ENCODE measurements at regions not wholly inside any gene's neighbourhood (a gene's known extent, or its start where the extent isn't known, plus 50 kb on each side); places are given as distances from the start of the nearest gene placed in this dataset.
A peak's percentile ranks its signal among the peaks of the same experiment; 100 is the strongest.

DNA sequence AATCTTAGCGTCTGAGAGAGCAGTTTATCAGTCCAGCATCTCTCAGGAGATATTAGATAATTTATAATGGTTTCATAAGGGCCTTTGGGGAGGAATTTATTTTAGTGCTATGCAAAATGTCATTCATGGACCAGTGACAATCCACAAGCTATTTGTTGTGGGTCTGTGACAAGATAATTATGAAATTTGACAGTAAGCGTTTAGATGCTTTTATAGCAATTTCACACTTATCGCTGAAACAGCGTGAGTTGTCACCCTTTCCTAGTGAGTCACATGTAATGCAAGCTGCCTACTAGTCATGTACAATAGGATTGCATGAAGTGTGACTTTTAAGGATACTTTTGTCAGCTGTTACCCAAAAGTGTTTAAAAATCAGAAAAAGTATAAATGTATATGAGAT is 315.6 kb upstream of the THBS1 start:
- Histone ChIP-seq H3K4me2 (ENCODE audit: low read length) (no peak overlapping the region), H3K4me3 (ENCODE audit: low read length) (no peak overlapping the region), H3K27me3 (ENCODE audit: control insufficient read depth, insufficient read depth, low read length) (no peaks in the 10 kb centered on the region)

DNA sequence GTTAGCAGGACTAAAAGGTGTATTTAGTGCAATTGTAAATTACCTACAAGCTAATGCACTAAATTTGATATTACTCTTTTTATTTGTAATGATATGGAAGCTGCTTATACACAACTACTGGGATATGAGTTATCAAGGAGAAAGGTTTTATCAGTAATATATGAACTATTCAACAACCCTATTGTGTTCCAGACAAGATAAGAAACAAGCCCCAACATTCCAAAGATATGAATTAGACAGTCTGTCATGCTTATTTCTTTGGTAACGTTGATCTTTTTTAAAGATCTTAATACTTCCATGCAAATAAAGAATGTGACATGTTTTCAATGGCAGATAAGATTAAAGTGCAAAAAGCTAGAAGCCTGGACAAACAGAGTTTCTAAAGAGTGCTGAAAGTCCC is 314.0 kb upstream of the THBS1 start:
- Histone ChIP-seq H3K9me3 (replicated peaks; ENCODE audit: low read length) (no peaks in the 10 kb centered on the region), H3K4me1 (ENCODE audit: control insufficient read depth, insufficient read depth, low read length) (peaks cover 54% of the 10 kb centered on the region), H3K9ac (ENCODE audit: low read depth, low read length) (no peak overlapping the region), H3K4me2 (ENCODE audit: low read length) (no peak overlapping the region), H3K36me3 (ENCODE audit: insufficient read depth, low read length) (no peaks in the 10 kb centered on the region), H3K4me3 (ENCODE audit: low read length) (no peak overlapping the region), H3K27me3 (ENCODE audit: control insufficient read depth, insufficient read depth, low read length) (no peaks in the 10 kb centered on the region)

More for the DNA sequence above, 315.6 kb upstream of the THBS1 start:
- Histone ChIP-seq H3K9me3 (replicated peaks; ENCODE audit: low read length) (no peaks in the 10 kb centered on the region), H3K9ac (ENCODE audit: low read depth, low read length) (peak overlapping the region; percentile 47), H3K36me3 (ENCODE audit: insufficient read depth, low read length) (no peaks in the 10 kb centered on the region), H3K4me1 (ENCODE audit: control insufficient read depth, insufficient read depth, low read length) (peaks cover 50% of the 10 kb centered on the region)

DNA sequence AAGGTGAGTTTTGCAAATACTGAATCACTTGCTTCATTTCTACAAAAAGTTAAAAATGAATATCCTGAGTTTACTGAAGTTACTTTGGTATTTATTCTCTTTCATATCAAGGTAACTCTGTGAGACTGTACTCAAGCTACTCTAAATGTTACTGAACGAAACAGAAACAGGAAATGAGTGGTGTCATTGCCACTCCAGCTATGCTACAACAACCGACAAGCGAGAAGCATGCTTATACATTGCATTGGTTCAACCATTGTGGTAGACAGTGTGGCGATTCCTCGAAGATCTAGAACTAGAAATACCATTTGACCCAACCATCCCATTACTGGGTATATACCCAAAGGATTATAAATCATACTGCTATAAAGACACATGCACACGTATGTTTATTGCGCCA is 313.2 kb upstream of the THBS1 start:
- Histone ChIP-seq H3K4me3 (ENCODE audit: low read length) (no peak overlapping the region), H3K4me2 (ENCODE audit: low read length) (no peak overlapping the region), H3K9me3 (replicated peaks; ENCODE audit: low read length) (no peaks in the 10 kb centered on the region), H3K27me3 (ENCODE audit: control insufficient read depth, insufficient read depth, low read length) (no peaks in the 10 kb centered on the region), H3K4me1 (ENCODE audit: control insufficient read depth, insufficient read depth, low read length) (peaks cover 55% of the 10 kb centered on the region), H3K36me3 (ENCODE audit: insufficient read depth, low read length) (no peaks in the 10 kb centered on the region), H3K9ac (ENCODE audit: low read depth, low read length) (no peak overlapping the region)

DNA sequence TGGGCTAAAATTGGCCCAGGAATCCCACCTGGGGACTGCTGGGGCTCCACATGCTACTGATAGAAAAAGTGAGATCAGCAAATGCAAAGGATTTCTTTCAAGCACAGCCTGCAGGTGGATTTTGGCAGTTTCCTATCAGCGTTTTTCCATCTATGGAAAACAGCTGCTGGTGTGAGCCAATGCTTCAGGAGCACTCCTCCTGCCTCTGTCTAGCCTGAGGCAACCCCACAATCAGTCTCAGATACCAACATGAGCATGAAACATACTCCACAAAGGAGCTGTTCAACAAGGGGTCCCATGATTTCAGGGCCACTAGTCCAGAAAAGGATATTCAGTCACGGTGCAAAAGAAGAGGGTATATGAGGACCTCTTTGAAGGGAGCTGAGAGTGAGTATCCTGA is 311.5 kb upstream of the THBS1 start:
- Histone ChIP-seq H3K9me3 (replicated peaks; ENCODE audit: low read length) (no peaks in the 10 kb centered on the region), H3K4me2 (ENCODE audit: low read length) (no peak overlapping the region), H3K27me3 (ENCODE audit: control insufficient read depth, insufficient read depth, low read length) (no peaks in the 10 kb centered on the region), H3K9ac (ENCODE audit: low read depth, low read length) (peak overlapping the region; percentile 83), H3K4me1 (ENCODE audit: control insufficient read depth, insufficient read depth, low read length) (peaks cover 68% of the 10 kb centered on the region), H3K4me3 (ENCODE audit: low read length) (no peak overlapping the region), H3K36me3 (ENCODE audit: insufficient read depth, low read length) (no peaks in the 10 kb centered on the region)

DNA sequence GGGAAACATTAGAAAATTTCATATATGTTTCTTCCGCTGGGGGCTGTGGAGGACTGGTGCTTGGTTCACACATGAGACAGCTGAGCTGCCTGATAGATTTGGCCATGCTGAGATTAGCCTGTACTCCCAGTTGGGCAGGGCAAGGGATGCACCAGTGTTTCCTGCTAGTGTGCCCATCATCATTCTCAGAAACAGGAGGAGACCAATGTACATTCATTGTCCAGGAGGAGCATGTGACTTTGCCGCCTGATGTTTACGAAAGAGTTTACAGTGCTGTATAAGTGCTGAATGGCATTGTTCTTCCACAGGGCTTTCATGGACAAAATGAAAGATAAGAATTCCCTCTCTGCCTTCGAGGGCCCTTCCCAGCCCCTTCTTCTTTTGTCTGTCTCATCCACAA is 311.1 kb upstream of the THBS1 start:
- no peak overlapping the region for H3K4me3 ChIP-seq (ENCODE audit: low read length)
- no peaks in the 10 kb centered on the region for H3K36me3 ChIP-seq (ENCODE audit: insufficient read depth, low read length)
- H3K9me3 ChIP-seq (replicated peaks; ENCODE audit: low read length), result no peaks in the 10 kb centered on the region
- no peaks in the 10 kb centered on the region for H3K27me3 ChIP-seq (ENCODE audit: control insufficient read depth, insufficient read depth, low read length)
- H3K4me2 ChIP-seq (ENCODE audit: low read length), result no peak overlapping the region
- H3K4me1 ChIP-seq (ENCODE audit: control insufficient read depth, insufficient read depth, low read length), result peaks cover 67% of the 10 kb centered on the region
- H3K9ac ChIP-seq (ENCODE audit: low read depth, low read length), result peak overlapping the region; percentile 83

DNA sequence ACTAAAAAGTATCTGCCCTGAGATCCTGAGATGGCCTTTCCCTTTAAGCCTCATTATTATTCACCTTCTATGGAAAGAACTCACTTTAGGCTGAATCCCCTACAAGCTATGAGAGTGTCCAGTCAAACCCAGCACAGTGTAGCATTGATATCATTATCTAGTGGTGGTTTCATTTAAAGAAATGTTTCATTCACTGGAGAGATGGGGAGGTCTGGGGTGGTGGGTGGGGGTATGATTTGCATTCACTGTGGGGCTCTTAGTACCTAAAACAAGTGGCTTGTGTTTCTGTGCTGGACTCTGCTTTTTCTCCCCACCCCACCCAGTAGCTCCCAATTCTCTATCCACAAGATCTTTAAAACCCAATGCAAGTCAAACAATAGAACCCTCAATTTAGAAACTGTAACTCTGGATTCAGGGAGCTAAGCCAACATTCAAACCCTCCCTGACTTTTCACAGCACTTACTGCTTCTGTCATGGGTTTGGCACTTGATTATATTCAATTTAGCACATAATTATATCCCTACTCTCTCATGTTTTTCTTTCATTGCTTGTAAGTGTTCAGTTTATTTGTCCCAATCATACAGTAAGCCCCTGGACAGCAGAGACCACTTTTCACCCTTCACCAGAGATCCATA is 310.5 kb upstream of the THBS1 start:
- H3K4me3 ChIP-seq (ENCODE audit: low read length), result peak overlapping the region; percentile 12
- peak overlapping the region; percentile 83 for H3K9ac ChIP-seq (ENCODE audit: low read depth, low read length)
- H3K9me3 ChIP-seq (replicated peaks; ENCODE audit: low read length), result no peaks in the 10 kb centered on the region
- no peaks in the 10 kb centered on the region for H3K36me3 ChIP-seq (ENCODE audit: insufficient read depth, low read length)
- H3K4me1 ChIP-seq (ENCODE audit: control insufficient read depth, insufficient read depth, low read length), result peaks cover 65% of the 10 kb centered on the region
- no peaks in the 10 kb centered on the region for H3K27me3 ChIP-seq (ENCODE audit: control insufficient read depth, insufficient read depth, low read length)
- peak overlapping the region; percentile 51 for H3K4me2 ChIP-seq (ENCODE audit: low read length)

DNA sequence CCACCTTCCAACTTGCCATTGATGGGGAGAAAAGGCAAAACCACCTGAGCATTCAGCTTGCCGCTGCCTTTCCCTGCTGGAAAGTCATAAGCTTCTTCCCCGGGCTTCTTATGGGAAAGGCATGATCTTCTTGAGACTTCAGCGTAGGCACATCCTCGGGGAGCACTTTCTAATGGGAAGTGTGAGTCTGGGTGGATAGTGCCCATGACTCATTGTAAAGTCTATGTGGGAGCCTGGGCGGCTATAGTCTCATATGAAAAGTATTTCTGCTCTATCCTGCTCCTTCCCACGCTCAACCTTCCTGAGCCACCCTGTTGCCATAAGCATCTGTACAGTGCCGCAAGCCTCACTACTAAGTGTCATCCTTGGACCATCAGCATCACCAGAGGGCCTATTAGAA is 309.9 kb upstream of the THBS1 start:
- H3K9me3 ChIP-seq (replicated peaks; ENCODE audit: low read length), result no peaks in the 10 kb centered on the region
- H3K9ac ChIP-seq (ENCODE audit: low read depth, low read length), result peak overlapping the region; percentile 83
- H3K4me1 ChIP-seq (ENCODE audit: control insufficient read depth, insufficient read depth, low read length), result peaks cover 62% of the 10 kb centered on the region
- no peaks in the 10 kb centered on the region for H3K36me3 ChIP-seq (ENCODE audit: insufficient read depth, low read length)
- H3K4me2 ChIP-seq (ENCODE audit: low read length), result peak overlapping the region; percentile 51
- peak overlapping the region; percentile 12 for H3K4me3 ChIP-seq (ENCODE audit: low read length)
- no peaks in the 10 kb centered on the region for H3K27me3 ChIP-seq (ENCODE audit: control insufficient read depth, insufficient read depth, low read length)

DNA sequence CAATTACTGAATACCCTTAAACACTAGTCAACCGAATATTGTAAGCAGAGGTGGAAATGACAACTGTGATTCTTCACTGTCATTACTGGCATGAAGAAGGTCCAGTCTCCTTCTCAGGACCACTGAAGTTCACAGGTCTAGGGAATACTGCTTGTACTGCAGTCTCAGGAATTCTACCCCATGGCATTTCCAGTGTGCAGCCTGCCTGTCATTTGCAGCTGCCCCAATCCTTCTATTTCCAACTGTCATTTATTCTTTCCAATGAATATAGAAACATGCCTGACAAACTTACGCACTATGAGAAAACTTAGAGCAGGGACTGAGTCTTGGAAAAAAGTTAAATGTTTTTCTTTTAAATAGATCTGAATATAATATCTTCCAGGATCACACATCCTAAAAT is 308.0 kb upstream of the THBS1 start:
- peak overlapping the region; percentile 73 for H3K9ac ChIP-seq (ENCODE audit: low read depth, low read length)
- peaks cover 66% of the 10 kb centered on the region for H3K4me1 ChIP-seq (ENCODE audit: control insufficient read depth, insufficient read depth, low read length)
- no peaks in the 10 kb centered on the region for H3K27me3 ChIP-seq (ENCODE audit: control insufficient read depth, insufficient read depth, low read length)
- H3K9me3 ChIP-seq (replicated peaks; ENCODE audit: low read length), result no peaks in the 10 kb centered on the region
- no peak overlapping the region for H3K4me3 ChIP-seq (ENCODE audit: low read length)
- H3K4me2 ChIP-seq (ENCODE audit: low read length), result no peak overlapping the region
- no peaks in the 10 kb centered on the region for H3K36me3 ChIP-seq (ENCODE audit: insufficient read depth, low read length)

DNA sequence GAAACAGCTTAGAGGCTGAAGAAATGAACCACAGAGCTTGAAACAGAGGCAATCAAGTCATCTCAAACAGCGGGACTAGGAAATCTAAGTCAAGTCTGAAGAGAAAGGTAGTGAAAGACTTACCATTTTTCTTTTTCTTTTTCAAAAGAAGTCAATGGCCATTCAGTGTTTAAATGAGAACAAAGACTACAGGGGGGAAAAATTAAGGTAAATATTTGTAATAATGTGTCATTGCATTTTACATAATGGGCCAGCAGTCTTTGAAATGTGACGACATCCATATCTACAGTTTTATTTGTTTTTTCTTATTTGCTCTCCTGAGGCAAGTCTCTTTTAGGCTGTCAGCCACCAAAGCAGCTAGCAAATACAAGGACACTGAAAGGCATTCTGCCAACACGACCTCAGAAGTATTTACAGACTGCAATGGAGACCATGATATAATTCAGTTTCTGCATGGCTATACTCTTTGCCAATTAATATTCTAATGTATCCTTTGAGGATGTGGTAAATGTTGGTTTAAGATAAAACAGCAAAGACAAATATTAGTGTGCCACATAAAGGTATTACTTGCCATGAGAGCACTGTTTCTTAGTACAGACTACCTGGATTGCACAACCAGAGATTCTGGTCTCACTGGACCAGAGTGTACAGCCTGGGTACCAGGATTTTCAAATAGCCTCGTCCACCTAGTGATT is 307.0 kb upstream of the THBS1 start:
- Histone ChIP-seq H3K27me3 (ENCODE audit: control insufficient read depth, insufficient read depth, low read length) (no peaks in the 10 kb centered on the region), H3K4me1 (ENCODE audit: control insufficient read depth, insufficient read depth, low read length) (peaks cover 66% of the 10 kb centered on the region), H3K4me2 (ENCODE audit: low read length) (no peak overlapping the region), H3K9ac (ENCODE audit: low read depth, low read length) (peak overlapping the region; percentile 23), H3K36me3 (ENCODE audit: insufficient read depth, low read length) (no peaks in the 10 kb centered on the region), H3K4me3 (ENCODE audit: low read length) (no peak overlapping the region), H3K9me3 (replicated peaks; ENCODE audit: low read length) (no peaks in the 10 kb centered on the region)

DNA sequence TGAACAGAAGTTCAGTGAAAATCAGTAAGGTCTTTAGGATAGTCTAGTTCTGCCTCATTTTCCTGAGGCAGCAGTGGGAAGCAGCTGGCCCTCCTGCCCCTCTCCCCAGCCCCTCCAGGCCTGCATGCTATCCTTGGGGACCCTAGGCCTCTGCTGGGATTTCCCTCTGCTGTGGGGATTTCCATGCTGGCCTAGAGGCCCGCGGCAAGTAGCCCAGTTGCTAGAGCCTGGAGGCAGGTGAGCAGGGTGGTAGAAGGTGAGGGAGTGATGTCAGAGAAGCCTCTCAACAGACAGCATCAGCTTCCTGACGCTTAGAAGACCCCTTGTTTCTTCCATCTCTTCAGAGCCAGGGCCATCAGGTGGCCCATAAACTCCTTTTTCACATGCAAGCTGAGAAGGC is 305.8 kb upstream of the THBS1 start:
- H3K9ac ChIP-seq (ENCODE audit: low read depth, low read length), result no peak overlapping the region
- H3K36me3 ChIP-seq (ENCODE audit: insufficient read depth, low read length), result no peaks in the 10 kb centered on the region
- H3K4me1 ChIP-seq (ENCODE audit: control insufficient read depth, insufficient read depth, low read length), result peaks cover 66% of the 10 kb centered on the region
- no peak overlapping the region for H3K4me3 ChIP-seq (ENCODE audit: low read length)
- no peaks in the 10 kb centered on the region for H3K27me3 ChIP-seq (ENCODE audit: control insufficient read depth, insufficient read depth, low read length)
- no peaks in the 10 kb centered on the region for H3K9me3 ChIP-seq (replicated peaks; ENCODE audit: low read length)
- H3K4me2 ChIP-seq (ENCODE audit: low read length), result no peak overlapping the region

DNA sequence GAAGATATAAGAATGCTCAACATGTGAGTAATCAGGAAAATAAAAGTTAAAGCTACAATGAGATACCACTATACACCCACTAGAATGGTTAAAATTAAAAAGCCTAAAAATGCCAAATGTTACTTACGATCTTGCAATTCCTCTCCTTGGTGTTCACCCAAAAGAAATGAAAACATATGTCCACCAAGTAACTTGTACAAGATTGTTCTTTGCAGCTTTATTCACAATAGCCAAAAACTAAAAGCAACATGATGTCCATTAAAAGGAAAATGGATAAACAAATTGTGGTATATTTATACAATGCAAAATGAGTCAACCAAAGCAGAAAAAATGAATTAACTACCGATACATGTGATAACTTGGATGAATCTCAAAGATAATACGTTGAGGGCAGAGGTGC is 301.6 kb upstream of the THBS1 start:
- no peaks in the 10 kb centered on the region for H3K36me3 ChIP-seq (ENCODE audit: insufficient read depth, low read length)
- no peak overlapping the region for H3K4me3 ChIP-seq (ENCODE audit: low read length)
- peak overlapping the region; percentile 34 for H3K9ac ChIP-seq (ENCODE audit: low read depth, low read length)
- H3K4me1 ChIP-seq (ENCODE audit: control insufficient read depth, insufficient read depth, low read length), result peaks cover 44% of the 10 kb centered on the region
- H3K9me3 ChIP-seq (replicated peaks; ENCODE audit: low read length), result no peaks in the 10 kb centered on the region
- H3K27me3 ChIP-seq (ENCODE audit: control insufficient read depth, insufficient read depth, low read length), result no peaks in the 10 kb centered on the region
- peak overlapping the region; percentile 16 for H3K4me2 ChIP-seq (ENCODE audit: low read length)

DNA sequence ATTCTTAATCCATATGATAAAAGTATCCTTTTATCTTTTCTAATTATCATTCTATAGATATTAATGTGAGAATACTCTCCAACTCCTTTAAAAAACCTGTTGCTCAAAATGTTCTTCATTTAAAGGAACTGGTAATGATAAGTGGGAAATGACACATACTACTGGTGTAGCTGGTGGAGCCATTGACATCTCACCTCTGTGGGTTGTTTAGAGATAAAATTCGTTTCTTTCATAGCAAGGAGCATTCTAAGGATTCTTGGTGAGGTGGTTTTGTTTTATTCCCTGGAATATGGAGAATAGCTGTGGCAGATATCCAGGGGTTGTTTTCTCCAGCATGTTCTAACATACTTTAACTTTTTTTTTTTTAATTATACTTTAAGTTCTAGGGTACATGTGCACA is 299.8 kb upstream of the THBS1 start:
- Histone ChIP-seq H3K9me3 (replicated peaks; ENCODE audit: low read length) (no peaks in the 10 kb centered on the region), H3K9ac (ENCODE audit: low read depth, low read length) (no peak overlapping the region), H3K27me3 (ENCODE audit: control insufficient read depth, insufficient read depth, low read length) (no peaks in the 10 kb centered on the region), H3K4me2 (ENCODE audit: low read length) (no peak overlapping the region), H3K4me1 (ENCODE audit: control insufficient read depth, insufficient read depth, low read length) (peaks cover 54% of the 10 kb centered on the region), H3K36me3 (ENCODE audit: insufficient read depth, low read length) (no peaks in the 10 kb centered on the region), H3K4me3 (ENCODE audit: low read length) (no peak overlapping the region)

Measured in skeletal muscle satellite cell (primary cell).